ENCODE measurements at regions not wholly inside any gene's neighbourhood (a gene's known extent, or its start where the extent isn't known, plus 50 kb on each side); places are given as distances from the start of the nearest gene placed in this dataset.

- intact Hi-C loops (cut with micrococcal nuclease) = no loop called here
- Histone ChIP-seq H3K9me3 (ENCODE audit: low read length) (no peaks in the 10 kb centered on the region), H3K27me3 (ENCODE audit: low read length) (no peaks in the 10 kb centered on the region), H3K9me2 (replicated peaks; ENCODE audit: low read length) (no peaks in the 10 kb centered on the region), H2AFZ (ENCODE audit: low read length) (no peak overlapping the region), H3K4me2 (ENCODE audit: low read length) (no peak overlapping the region), H3K4me1 (ENCODE audit: insufficient read depth, low read length) (no peaks in the 10 kb centered on the region), H3K4me3 (ENCODE audit: low read length) (no peak overlapping the region), H3F3A (ENCODE audit: low read length, unreplicated experiment) (no peaks in the 10 kb centered on the region), H3K9ac (ENCODE audit: low read length) (no peak overlapping the region), H4K20me1 (ENCODE audit: low read length) (no peaks in the 10 kb centered on the region), H3K36me3 (ENCODE audit: low read depth, low read length) (no peaks in the 10 kb centered on the region), H3K79me2 (ENCODE audit: low read length) (no peaks in the 10 kb centered on the region), H3K27ac (ENCODE audit: low read length) (no peak overlapping the region)
- no TSS peak for BruUV-seq (replicated peaks)
- ChIA-PET CTCF (no interaction called here), POLR2A (ENCODE audit: unreplicated experiment) (no interaction called here)
- DNase-seq (no peak), ATAC-seq (no peak)
- TF ChIP-seq EZH2 (IDR thresholded peaks at IDR 0.05; ENCODE audit: low read length, unreplicated experiment) = no peak
- TF ChIP-seq EZH2phosphoT487 (IDR thresholded peaks at IDR 0.05; ENCODE audit: borderline replicate concordance, low read length) = no peak
- TF ChIP-seq, protein P1, sequence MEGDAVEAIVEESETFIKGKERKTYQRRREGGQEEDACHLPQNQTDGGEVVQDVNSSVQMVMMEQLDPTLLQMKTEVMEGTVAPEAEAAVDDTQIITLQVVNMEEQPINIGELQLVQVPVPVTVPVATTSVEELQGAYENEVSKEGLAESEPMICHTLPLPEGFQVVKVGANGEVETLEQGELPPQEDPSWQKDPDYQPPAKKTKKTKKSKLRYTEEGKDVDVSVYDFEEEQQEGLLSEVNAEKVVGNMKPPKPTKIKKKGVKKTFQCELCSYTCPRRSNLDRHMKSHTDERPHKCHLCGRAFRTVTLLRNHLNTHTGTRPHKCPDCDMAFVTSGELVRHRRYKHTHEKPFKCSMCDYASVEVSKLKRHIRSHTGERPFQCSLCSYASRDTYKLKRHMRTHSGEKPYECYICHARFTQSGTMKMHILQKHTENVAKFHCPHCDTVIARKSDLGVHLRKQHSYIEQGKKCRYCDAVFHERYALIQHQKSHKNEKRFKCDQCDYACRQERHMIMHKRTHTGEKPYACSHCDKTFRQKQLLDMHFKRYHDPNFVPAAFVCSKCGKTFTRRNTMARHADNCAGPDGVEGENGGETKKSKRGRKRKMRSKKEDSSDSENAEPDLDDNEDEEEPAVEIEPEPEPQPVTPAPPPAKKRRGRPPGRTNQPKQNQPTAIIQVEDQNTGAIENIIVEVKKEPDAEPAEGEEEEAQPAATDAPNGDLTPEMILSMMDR (conservative IDR thresholded peaks at IDR 0.05; ENCODE audit: low read depth, low read length) = no peak
These were observed 988.9 kb downstream of the RAB28 start for GRCh38 chr4:12495211-12495610.

DNA sequence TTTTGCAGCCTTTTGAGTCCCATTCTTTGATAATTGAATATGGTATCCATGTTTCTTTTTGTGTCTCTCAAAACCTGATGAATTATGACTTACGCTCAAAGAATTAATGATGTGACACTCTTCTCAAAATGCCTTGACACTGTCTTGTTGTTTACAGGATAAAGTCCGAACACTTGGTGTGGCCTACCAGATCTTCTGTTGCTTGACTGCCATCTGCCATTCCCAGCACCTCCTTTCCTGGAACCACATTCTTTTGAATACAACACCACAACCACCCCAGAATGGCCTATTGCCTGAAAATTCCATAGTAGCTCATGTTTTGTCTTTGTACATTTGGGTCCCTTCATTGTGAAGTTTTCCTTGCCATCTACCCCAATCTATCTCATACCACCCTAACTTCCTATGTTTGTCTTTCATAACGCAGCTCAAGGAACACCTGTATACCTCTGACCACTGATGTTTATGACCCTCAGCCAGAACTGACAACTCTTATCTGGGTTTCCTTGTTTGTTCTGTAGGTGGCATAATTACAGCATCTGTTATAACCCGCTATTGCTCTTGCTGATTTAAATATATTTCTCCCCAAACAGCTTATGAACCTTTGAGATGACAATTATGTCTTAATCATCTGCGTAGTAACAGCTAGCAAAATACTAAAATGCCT, 991.3 kb downstream of the RAB28 start:
- Histone ChIP-seq H3F3A (ENCODE audit: low read length, unreplicated experiment) (no peaks in the 10 kb centered on the region), H4K20me1 (ENCODE audit: low read length) (no peaks in the 10 kb centered on the region), H3K79me2 (ENCODE audit: low read length) (no peaks in the 10 kb centered on the region), H3K9me3 (ENCODE audit: low read length) (no peaks in the 10 kb centered on the region), H3K9ac (ENCODE audit: low read length) (no peak overlapping the region), H3K27ac (ENCODE audit: low read length) (no peak overlapping the region), H3K4me3 (ENCODE audit: low read length) (no peak overlapping the region), H2AFZ (ENCODE audit: low read length) (no peak overlapping the region), H3K9me2 (replicated peaks; ENCODE audit: low read length) (no peaks in the 10 kb centered on the region), H3K27me3 (ENCODE audit: low read length) (no peaks in the 10 kb centered on the region), H3K36me3 (ENCODE audit: low read depth, low read length) (no peaks in the 10 kb centered on the region), H3K4me2 (ENCODE audit: low read length) (no peak overlapping the region), H3K4me1 (ENCODE audit: insufficient read depth, low read length) (no peaks in the 10 kb centered on the region)
- intact Hi-C loops (cut with micrococcal nuclease) = no loop called here
- TF ChIP-seq, protein P1 (conservative IDR thresholded peaks at IDR 0.05; ENCODE audit: low read depth, low read length) = no peak
- no peak for TF ChIP-seq EZH2 (IDR thresholded peaks at IDR 0.05; ENCODE audit: low read length, unreplicated experiment)
- no peak for TF ChIP-seq EZH2phosphoT487 (IDR thresholded peaks at IDR 0.05; ENCODE audit: borderline replicate concordance, low read length)
- ATAC-seq = no peak
- DNase-seq = no peak
- BruUV-seq (replicated peaks) = no TSS peak
- ChIA-PET POLR2A (ENCODE audit: unreplicated experiment) (no interaction called here), CTCF (interaction anchor here (0.5 kb wide), 1 partner anchor 139 kb away, joined by 3 read pairs; no protein-coding TSS in a partner anchor)

DNA sequence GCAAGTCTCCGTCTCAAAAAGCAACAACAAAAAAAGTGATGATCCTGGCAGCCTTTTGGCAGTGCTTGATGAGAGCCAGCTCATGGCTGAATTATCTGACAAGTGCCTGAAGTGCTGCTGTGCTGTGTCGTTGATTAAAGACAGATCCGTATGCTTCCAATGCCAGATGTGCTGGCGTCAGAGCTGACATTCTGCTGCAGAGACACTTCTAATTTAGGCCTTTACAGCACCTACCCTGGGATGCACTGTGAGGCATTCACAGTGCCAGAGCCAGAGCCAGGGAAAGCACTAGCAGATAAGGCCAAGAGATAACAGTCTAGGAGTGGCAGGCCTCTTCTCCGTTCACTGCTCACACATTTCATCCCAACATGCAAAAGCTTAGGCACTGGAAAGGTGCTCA, 995.5 kb downstream of the RAB28 start:
- no peak for ATAC-seq
- CTCF ChIA-PET = no interaction called here
- POLR2A ChIA-PET (ENCODE audit: unreplicated experiment) = no interaction called here

More for the DNA sequence above, 995.5 kb downstream of the RAB28 start:
- Histone ChIP-seq H3K9me3 (ENCODE audit: low read length) (no peaks in the 10 kb centered on the region), H3K27me3 (ENCODE audit: low read length) (no peaks in the 10 kb centered on the region), H3K4me3 (ENCODE audit: low read length) (no peak overlapping the region), H3K9me2 (replicated peaks; ENCODE audit: low read length) (no peaks in the 10 kb centered on the region), H3F3A (ENCODE audit: low read length, unreplicated experiment) (no peaks in the 10 kb centered on the region), H3K4me1 (ENCODE audit: insufficient read depth, low read length) (no peaks in the 10 kb centered on the region), H3K9ac (ENCODE audit: low read length) (no peak overlapping the region), H3K36me3 (ENCODE audit: low read depth, low read length) (no peaks in the 10 kb centered on the region), H3K4me2 (ENCODE audit: low read length) (no peak overlapping the region), H3K79me2 (ENCODE audit: low read length) (no peaks in the 10 kb centered on the region), H4K20me1 (ENCODE audit: low read length) (no peaks in the 10 kb centered on the region), H2AFZ (ENCODE audit: low read length) (no peak overlapping the region), H3K27ac (ENCODE audit: low read length) (no peak overlapping the region)
- no TSS peak for BruUV-seq (replicated peaks)
- TF ChIP-seq EZH2phosphoT487 (IDR thresholded peaks at IDR 0.05; ENCODE audit: borderline replicate concordance, low read length) (no peak), EZH2 (IDR thresholded peaks at IDR 0.05; ENCODE audit: low read length, unreplicated experiment) (no peak)
- TF ChIP-seq, protein P1 (conservative IDR thresholded peaks at IDR 0.05; ENCODE audit: low read depth, low read length) = no peak
- no peak for DNase-seq
- intact Hi-C loops (cut with micrococcal nuclease) = no loop called here

Data from PC-3 (cell line).